Dendritic cell treated with granulocyte-macrophage colony-stimulating factor and Interleukin-4, amounts not matched to agents 40 ng/mL and 50 ng/mL, for 4 days (primary cell): ENCODE measurements at regions not wholly inside any gene's neighbourhood (a gene's known extent, or its start where the extent isn't known, plus 50 kb on each side); places are given as distances from the start of the nearest gene placed in this dataset.
"Not testable (repeated sequence)": the region's sequence is repeated elsewhere in the genome, so short reads cannot be mapped to it uniquely, and the experiment has no call there.

ENCODE experiments used
- H3K27ac Mint-ChIP-seq: one replicate; pipeline ENCODE4 v1.8.0; 2022; ENCODE audit warnings: mild to moderate bottlenecking, mixed read lengths
- H3K27me3 Mint-ChIP-seq: one replicate; pipeline ENCODE4 v1.8.0; 2022; ENCODE audit warnings: mild to moderate bottlenecking, mixed read lengths
- H3K36me3 Mint-ChIP-seq: one replicate; pipeline ENCODE4 v1.8.0; 2022; ENCODE audit warnings: low read depth, mixed read lengths
- H3K4me1 Mint-ChIP-seq: one replicate; pipeline ENCODE4 v1.8.0; 2022; ENCODE audit warnings: low read depth, mixed read lengths
- H3K4me3 Mint-ChIP-seq: one replicate; pipeline ENCODE4 v1.8.0; 2022; ENCODE audit warnings: mild to moderate bottlenecking, moderate library complexity, mixed read lengths
- H3K9me3 Mint-ChIP-seq: one replicate; pipeline ENCODE4 v1.8.0; 2022; ENCODE audit warnings: mixed read lengths
- intact Hi-C: fragments of 100-400 bp; cut with micrococcal nuclease; formaldehyde crosslinking; loops from one replicate; pipeline ENCODE4 v1.15.0; 2022

GRCh38 chr7:145481985-145482384 is 634.6 kb upstream of the CNTNAP2 start:
- Mint-ChIP-seq H3K27me3 (no peaks in the 10 kb centered on the region), H3K9me3 (peaks cover 40% of the 10 kb centered on the region), H3K4me3 (no peak overlapping the region), H3K36me3 (no peaks in the 10 kb centered on the region), H3K4me1 (no peaks in the 10 kb centered on the region), H3K27ac (no peak overlapping the region)
- intact Hi-C loops, result no loop called here

GRCh38 chr7:145478541-145478940 is 638.1 kb upstream of the CNTNAP2 start:
- Mint-ChIP-seq H3K9me3 (peaks cover 49% of the 10 kb centered on the region), H3K27ac (no peak overlapping the region), H3K4me1 (no peaks in the 10 kb centered on the region), H3K36me3 (no peaks in the 10 kb centered on the region), H3K27me3 (no peaks in the 10 kb centered on the region), H3K4me3 (no peak overlapping the region)
- intact Hi-C loops, result no loop called here

- H3K4me1 Mint-ChIP-seq, result no peaks in the 10 kb centered on the region
- no peaks in the 10 kb centered on the region for H3K27me3 Mint-ChIP-seq
- H3K27ac Mint-ChIP-seq, result no peak overlapping the region
- intact Hi-C loops, result no loop called here
- no peak overlapping the region for H3K4me3 Mint-ChIP-seq
- no peaks in the 10 kb centered on the region for H3K36me3 Mint-ChIP-seq
- H3K9me3 Mint-ChIP-seq, result peaks cover 31% of the 10 kb centered on the region
These were observed 638.3 kb upstream of the TPK1 start for GRCh38 chr7:145474009-145474686.

- peaks cover 22% of the 10 kb centered on the region for H3K9me3 Mint-ChIP-seq
These were observed 636.0 kb upstream of the TPK1 start for GRCh38 chr7:145471883-145472282.

GRCh38 chr7:145464287-145464686 is 628.4 kb upstream of the TPK1 start:
- H3K27ac Mint-ChIP-seq, result no peak overlapping the region
- H3K9me3 Mint-ChIP-seq, result peaks cover 51% of the 10 kb centered on the region
- no peak overlapping the region for H3K4me3 Mint-ChIP-seq
- H3K36me3 Mint-ChIP-seq, result no peaks in the 10 kb centered on the region
- no peaks in the 10 kb centered on the region for H3K27me3 Mint-ChIP-seq
- intact Hi-C loops, result loop anchor here (10.0 kb wide), 1 partner anchor 59 kb away; no protein-coding TSS in a partner anchor
- no peaks in the 10 kb centered on the region for H3K4me1 Mint-ChIP-seq

More at GRCh38 chr7:145471883-145472282, 636.0 kb upstream of the TPK1 start:
- H3K4me1 Mint-ChIP-seq, result no peaks in the 10 kb centered on the region
- no peaks in the 10 kb centered on the region for H3K27me3 Mint-ChIP-seq
- no peak overlapping the region for H3K4me3 Mint-ChIP-seq
- no peak overlapping the region for H3K27ac Mint-ChIP-seq
- intact Hi-C loops, result no loop called here
- no peaks in the 10 kb centered on the region for H3K36me3 Mint-ChIP-seq

GRCh38 chr7:145462463-145462862 is 626.6 kb upstream of the TPK1 start:
- Mint-ChIP-seq H3K4me3 (no peak overlapping the region), H3K36me3 (no peaks in the 10 kb centered on the region), H3K9me3 (peaks cover 53% of the 10 kb centered on the region), H3K27me3 (no peaks in the 10 kb centered on the region), H3K4me1 (no peaks in the 10 kb centered on the region), H3K27ac (no peak overlapping the region)
- intact Hi-C loops, result loop anchor here (10.0 kb wide), 1 partner anchor 58 kb away; no protein-coding TSS in a partner anchor

- no peaks in the 10 kb centered on the region for H3K4me1 Mint-ChIP-seq
- H3K27me3 Mint-ChIP-seq, result no peaks in the 10 kb centered on the region
- H3K36me3 Mint-ChIP-seq, result no peaks in the 10 kb centered on the region
- intact Hi-C loops, result no loop called here
- H3K27ac Mint-ChIP-seq, result no peak overlapping the region
- no peak overlapping the region for H3K4me3 Mint-ChIP-seq
- H3K9me3 Mint-ChIP-seq, result peaks cover 20% of the 10 kb centered on the region
These were observed 599.0 kb upstream of the TPK1 start for GRCh38 chr7:145434811-145435210.

- Mint-ChIP-seq H3K27me3 (no peaks in the 10 kb centered on the region), H3K4me1 (no peaks in the 10 kb centered on the region), H3K4me3 (no peak overlapping the region), H3K27ac (no peak overlapping the region), H3K9me3 (peaks cover 45% of the 10 kb centered on the region), H3K36me3 (no peaks in the 10 kb centered on the region)
- intact Hi-C loops, result no loop called here
These were observed 596.0 kb upstream of the TPK1 start for GRCh38 chr7:145431834-145432233.

- H3K36me3 Mint-ChIP-seq, H3K4me3 Mint-ChIP-seq, H3K4me1 Mint-ChIP-seq, H3K27me3 Mint-ChIP-seq, intact Hi-C loops, H3K27ac Mint-ChIP-seq: not testable (repeated sequence)
- peaks cover 72% of the 10 kb centered on the region for H3K9me3 Mint-ChIP-seq
These were observed 582.6 kb upstream of the TPK1 start for GRCh38 chr7:145418481-145418880.

GRCh38 chr7:145411066-145411465 is 575.2 kb upstream of the TPK1 start:
- no peaks in the 10 kb centered on the region for H3K4me1 Mint-ChIP-seq

GRCh38 chr7:145398758-145399157 is 562.9 kb upstream of the TPK1 start:
- H3K9me3 Mint-ChIP-seq, result peaks cover 65% of the 10 kb centered on the region
- intact Hi-C loops, result no loop called here
- no peaks in the 10 kb centered on the region for H3K36me3 Mint-ChIP-seq
- H3K4me1 Mint-ChIP-seq, result no peaks in the 10 kb centered on the region
- H3K27ac Mint-ChIP-seq, result no peak overlapping the region
- H3K27me3 Mint-ChIP-seq, result no peaks in the 10 kb centered on the region
- no peak overlapping the region for H3K4me3 Mint-ChIP-seq

More at GRCh38 chr7:145411066-145411465, 575.2 kb upstream of the TPK1 start:
- peaks cover 26% of the 10 kb centered on the region for H3K9me3 Mint-ChIP-seq
- no peaks in the 10 kb centered on the region for H3K36me3 Mint-ChIP-seq
- no peak overlapping the region for H3K27ac Mint-ChIP-seq
- H3K4me3 Mint-ChIP-seq, result no peak overlapping the region
- intact Hi-C loops, result no loop called here
- no peaks in the 10 kb centered on the region for H3K27me3 Mint-ChIP-seq

GRCh38 chr7:145394126-145394525 is 558.3 kb upstream of the TPK1 start:
- Mint-ChIP-seq H3K27ac (no peak overlapping the region), H3K27me3 (no peaks in the 10 kb centered on the region), H3K36me3 (no peaks in the 10 kb centered on the region), H3K9me3 (peaks cover 47% of the 10 kb centered on the region), H3K4me3 (no peak overlapping the region), H3K4me1 (no peaks in the 10 kb centered on the region)
- intact Hi-C loops, result no loop called here

- no peaks in the 10 kb centered on the region for H3K36me3 Mint-ChIP-seq
- no peaks in the 10 kb centered on the region for H3K4me1 Mint-ChIP-seq
- intact Hi-C loops, result no loop called here
- H3K9me3 Mint-ChIP-seq, result peaks cover 62% of the 10 kb centered on the region
- H3K27me3 Mint-ChIP-seq, result no peaks in the 10 kb centered on the region
- no peak overlapping the region for H3K4me3 Mint-ChIP-seq
- no peak overlapping the region for H3K27ac Mint-ChIP-seq
These were observed 546.9 kb upstream of the TPK1 start for GRCh38 chr7:145382762-145383161.

- H3K4me1 Mint-ChIP-seq, result no peaks in the 10 kb centered on the region
- no peaks in the 10 kb centered on the region for H3K36me3 Mint-ChIP-seq
- no peak overlapping the region for H3K4me3 Mint-ChIP-seq
- intact Hi-C loops, result no loop called here
- no peaks in the 10 kb centered on the region for H3K27me3 Mint-ChIP-seq
- H3K9me3 Mint-ChIP-seq, result peaks cover 31% of the 10 kb centered on the region
- H3K27ac Mint-ChIP-seq, result no peak overlapping the region
These were observed 542.3 kb upstream of the TPK1 start for GRCh38 chr7:145378197-145378596.

GRCh38 chr7:145360511-145361100 is 524.8 kb upstream of the TPK1 start:
- H3K9me3 Mint-ChIP-seq, result peaks cover 68% of the 10 kb centered on the region
- H3K4me1 Mint-ChIP-seq, result no peaks in the 10 kb centered on the region
- H3K36me3 Mint-ChIP-seq, result no peaks in the 10 kb centered on the region
- H3K27ac Mint-ChIP-seq, result no peak overlapping the region
- H3K4me3 Mint-ChIP-seq, result no peak overlapping the region
- no peaks in the 10 kb centered on the region for H3K27me3 Mint-ChIP-seq
- intact Hi-C loops, result no loop called here
